GM18909 (cell line): ENCODE measurements at regions not wholly inside any gene's neighbourhood (a gene's known extent, or its start where the extent isn't known, plus 50 kb on each side); places are given as distances from the start of the nearest gene placed in this dataset.
"Not testable (repeated sequence)": the region's sequence is repeated elsewhere in the genome, so short reads cannot be mapped to it uniquely, and the experiment has no call there.

Experiments used
- ATAC-seq: cut with Tn5 transposase; IDR thresholded peaks from one replicate; pipeline ENCODE4 v1.9.1; 2021; ENCODE audit warnings: mild to moderate bottlenecking; ENCODE audit not compliant: unreplicated experiment, poor library complexity

DNA sequence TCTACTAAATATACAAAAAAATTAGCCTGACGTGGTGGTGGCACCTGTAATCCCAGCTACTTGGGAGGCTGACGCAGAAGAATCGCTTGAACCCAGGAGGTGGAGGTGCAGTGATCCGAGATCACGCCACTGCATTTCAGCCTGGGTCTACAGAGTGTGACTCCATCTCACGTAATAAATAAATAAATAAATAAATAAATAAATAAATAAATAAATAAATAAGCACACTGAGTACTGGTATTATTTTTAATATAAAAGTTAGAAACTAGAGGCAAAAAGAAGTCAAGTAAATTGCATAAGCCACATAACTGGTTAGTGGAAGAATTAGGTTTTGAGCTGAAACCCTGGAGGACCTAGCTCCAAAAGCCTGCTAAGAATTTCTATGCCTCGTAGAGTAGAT is 1262.7 kb upstream of the PABPC4L start:
- ATAC-seq: no peak

DNA sequence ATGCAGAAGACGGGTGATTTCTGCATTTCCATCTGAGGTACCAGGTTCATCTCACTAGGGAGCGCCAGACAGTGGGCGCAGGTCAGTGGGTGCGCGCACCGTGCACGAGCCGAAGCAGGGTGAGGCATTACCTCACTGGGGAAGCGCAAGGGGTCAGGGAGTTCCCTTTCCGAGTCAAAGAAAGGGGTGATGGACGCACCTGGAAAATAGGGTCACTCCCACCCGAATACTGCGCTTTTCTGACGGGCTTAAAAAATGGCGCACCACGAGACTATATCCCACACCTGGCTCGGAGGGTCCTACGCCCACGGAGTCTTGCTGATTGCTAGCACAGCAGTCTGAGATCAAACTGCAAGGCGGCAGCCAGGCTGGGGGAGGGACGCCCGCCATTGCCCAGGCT is 1246.0 kb upstream of the PABPC4L start:
- not testable (repeated sequence) for ATAC-seq

DNA sequence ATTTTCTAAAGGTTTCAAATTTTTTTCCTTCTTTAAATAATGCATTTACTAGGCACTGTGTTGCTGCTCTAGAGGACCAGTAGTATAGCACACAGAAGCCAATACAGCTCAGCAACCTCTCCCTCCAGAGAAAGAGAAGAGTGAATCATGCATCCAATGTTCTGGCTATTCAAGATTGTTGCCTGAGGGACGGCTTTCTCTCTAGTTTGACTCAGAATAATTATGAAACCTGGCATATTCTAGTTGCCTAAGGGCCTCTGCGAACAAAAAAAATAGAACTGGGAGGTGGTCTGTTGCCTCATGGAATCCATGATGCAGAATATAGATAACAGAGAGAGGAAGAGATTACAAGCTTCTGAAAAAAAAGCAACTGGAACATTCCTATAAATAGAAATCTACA is 1233.3 kb upstream of the PABPC4L start:
- ATAC-seq: no peak

DNA sequence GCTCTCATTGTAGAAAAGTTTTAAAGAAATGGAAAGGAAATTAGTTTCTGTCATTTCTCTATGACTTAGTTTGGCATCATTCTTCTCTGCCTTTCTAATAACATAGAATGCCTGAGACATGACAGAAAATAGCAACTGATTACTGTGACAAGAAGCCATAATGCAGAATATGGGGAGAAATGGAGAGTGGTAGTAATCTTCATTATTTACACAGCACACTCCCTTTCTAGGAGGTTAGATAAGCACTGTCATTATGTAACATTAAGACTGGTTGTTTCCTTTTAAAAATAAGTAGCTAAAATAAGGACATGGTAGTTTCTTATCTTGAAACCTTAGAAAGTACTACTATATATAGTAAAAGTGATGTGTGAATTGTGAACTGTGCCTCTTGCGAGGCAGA is 1227.9 kb upstream of the PABPC4L start:
- no peak for ATAC-seq

DNA sequence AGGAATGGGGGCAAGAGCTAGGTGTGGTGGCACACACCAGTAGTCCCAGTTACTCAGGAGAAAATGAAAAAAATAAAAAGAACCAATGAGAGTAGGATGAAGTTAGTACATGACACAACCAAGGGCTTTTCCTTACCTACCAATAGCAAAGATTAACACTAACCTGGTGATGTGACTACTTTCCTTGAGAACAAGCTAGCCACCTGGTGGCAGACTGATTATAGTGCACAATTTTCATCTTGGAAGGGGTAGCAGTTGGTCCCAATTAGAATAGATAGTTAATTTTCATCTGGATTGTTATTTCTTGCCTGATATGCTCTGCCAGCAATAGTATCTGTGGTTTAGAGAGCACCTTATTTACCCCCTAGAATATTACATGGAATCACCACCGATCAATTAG is 1216.8 kb upstream of the PABPC4L start:
- ATAC-seq: peak; percentile 65

DNA sequence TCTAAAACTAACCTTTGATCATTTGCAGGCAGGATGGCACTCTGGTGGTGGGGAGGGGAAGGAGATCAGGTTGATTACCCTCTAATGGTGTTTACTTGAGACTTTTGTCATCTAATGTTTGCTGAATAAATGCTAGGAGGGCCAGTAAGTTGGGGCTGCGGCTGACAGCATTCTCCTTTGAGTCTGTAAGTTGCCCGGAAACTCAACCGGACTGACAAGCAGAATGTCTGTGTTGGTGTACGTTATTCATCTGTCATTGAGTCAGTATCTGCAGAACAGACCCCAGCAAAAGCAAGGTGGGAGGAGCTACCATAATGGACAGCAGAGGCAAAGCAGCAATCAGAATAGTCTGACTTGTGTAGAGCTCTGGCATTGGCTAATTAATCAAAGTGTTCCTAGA is 1210.6 kb upstream of the PABPC4L start:
- no peak for ATAC-seq

DNA sequence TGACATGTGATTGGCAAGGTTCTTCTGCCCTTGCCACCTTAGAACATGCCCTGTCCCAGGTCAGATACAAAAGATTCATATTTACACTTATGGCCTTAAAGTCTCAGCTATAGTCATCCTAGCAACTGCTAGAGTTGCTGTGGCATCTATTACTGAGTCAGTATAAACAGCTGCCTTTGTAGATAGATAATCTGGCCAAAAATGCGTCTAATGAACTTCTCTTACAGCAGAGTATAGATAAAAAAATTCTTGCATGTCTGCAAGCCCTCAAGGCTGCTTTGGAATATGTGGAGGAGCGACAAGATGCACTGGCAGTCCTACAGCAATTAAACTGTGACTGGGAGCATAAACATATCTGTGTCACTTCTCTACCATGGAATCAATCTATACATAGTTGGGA is 1209.7 kb upstream of the PABPC4L start:
- ATAC-seq: no peak

DNA sequence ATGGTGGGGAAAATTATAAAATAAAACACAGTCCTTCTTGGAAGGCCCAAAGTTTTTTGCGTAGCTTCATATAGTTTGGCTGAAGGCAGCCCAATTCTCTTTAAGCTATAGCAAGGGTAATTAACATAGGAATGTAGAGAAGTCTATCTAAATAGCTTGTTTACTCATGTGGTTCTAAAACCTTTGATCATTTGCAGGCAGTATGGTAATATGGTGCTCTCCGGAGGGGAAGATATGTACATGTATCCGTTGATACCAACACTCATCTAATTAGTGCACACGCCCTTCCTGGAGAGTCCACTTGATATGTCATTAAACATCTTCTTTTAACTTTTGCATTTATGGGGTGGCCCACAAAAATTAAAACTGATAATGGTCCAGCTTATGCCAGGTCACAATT is 1207.7 kb upstream of the PABPC4L start:
- not testable (repeated sequence) for ATAC-seq

DNA sequence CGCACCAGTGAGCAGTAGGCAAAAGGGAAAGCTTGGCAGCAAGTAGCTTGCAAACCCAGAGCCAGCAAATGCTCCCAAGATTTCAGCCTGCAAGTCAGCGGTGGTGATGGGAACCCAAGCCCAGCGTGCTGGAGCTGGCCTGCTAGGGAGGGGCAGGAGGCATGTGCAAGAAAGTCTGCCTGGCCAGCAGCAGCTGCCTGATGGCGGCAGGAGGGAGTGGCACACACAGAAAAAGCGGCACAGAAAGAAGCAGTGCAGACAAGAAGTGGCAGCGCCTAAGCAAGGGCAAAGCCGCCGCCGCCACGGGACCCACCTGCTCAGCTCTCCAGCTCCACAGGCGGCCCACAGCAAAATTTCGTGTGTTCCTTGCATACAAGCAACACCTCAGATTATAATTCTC is 1206.5 kb upstream of the PABPC4L start:
- no peak for ATAC-seq

DNA sequence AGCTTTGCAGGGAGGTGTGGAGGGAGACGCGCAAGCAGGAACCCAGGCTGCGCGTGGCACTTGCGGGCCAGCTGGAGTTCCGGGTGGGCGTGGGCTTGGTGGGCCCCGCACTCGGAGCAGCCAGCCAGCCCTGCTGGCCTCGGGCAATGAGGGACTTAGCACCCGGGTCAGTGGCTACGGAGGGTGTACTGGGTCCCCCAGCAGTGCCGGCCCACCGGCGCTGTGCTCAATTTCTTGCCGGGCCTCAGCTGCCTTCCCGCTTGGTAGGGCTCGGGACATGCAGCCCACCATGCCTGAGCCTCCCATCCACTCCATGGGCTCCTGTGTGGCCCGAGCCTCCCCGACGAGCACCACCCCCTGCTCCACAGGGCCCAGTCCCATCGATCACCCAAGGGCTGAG is 1205.0 kb upstream of the PABPC4L start:
- ATAC-seq: not testable (repeated sequence)

DNA sequence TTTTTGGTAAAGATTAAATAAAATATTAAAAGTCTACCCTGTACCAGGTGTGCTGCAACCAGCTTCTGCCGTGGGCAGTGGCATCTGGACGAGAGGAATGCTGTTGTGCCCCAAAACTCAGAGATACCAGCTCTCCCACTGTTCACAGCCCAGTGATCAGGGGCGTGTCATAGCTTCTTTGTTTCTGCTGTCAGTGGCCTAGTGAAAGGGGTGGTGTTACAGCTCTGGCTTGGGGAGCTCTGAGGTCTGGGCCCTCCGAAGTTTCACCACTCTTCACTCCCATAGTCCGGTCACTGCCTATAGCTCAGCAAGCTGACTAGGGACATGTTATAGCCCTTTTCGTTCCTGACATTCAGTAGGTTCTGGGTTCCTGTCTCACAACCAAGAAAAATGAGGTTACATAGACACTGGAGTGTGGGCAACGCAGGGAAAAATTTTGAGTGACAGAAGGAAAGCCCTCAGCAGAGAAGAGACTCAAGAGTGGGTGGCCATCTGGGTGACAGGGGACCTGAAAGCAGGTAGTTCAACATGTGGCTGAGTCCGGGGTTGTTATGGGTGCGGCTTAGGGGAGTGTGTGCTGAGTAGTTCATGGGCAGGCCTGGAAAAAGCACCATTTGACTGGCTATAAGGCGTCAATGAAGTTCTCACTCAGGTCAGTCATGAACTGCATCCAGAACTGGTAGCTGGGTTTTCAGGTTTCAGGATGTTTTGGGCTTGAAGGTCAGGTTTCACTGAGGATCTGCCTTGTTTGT is 1184.4 kb upstream of the PABPC4L start:
- no peak for ATAC-seq

DNA sequence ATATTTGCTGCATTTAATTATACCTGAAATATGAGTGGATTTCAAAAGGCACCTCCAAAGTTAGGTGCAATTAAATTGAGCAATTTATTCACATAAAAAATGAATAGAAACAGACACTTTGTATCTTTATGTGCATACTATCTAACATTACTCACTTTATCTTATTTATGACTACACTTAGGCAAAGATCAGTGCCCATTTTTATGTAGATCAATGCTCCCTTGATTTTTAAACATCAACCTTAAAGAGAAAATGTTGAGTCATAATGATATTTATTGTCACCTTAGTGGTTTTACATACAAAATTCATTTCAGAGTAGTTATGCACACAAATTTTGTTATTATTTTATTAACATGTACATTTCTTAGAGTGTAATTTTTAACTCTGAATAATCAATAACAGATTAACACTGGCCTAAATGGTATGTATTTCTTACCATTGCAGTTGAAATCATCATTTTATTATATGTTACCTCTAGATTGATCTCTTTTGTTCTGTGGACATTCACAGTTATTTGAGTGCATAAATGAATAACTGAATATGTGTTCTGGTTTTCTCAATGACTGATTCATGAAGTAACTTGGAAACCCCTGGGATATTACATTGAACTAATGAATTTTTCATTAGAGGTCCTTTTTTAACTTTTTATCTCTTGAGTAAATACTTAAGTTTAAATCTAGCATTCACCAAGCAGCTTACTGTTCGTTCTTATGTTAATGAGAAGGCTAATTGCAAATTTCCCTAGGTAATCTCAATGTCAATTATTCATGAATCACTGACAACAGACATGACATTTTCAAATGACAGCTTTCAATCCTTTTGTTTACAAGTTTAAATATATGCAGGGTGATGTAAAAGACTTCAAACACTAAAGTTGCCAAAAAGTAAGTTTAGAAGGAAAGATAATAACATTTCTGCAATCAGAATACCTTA is 1182.0 kb upstream of the PABPC4L start:
- ATAC-seq: no peak

DNA sequence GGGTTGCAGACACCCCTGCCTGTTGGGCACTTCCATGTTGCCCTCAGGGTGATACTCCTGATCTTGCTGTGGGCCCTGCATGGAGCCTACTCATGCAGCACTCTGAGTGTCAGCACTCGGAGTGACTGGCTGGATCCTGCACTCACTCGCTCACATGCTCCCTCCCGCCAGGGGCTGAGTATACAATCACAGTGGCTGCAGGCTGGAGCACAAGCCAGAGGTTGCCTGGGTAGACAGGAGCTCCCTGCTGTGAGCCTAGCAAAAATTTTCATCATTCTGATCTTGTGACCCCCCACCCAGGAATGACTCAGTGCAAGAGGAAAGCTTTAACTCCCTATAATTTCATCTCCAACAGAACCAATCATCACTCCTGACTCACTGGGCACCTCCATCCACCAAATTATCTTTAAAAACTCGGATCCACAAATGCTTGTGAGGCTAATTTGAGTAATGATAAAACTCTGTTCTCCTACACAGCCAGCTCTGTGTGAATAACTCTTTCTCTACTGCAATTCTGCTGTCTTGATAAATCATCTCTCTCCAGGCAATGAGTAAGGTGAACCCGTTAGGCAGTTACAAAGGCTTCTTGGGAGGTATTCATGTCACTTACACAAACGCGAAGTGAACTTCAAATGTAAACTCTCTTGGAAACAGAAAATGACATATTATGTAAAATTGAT is 1180.8 kb upstream of the PABPC4L start:
- ATAC-seq: no peak

DNA sequence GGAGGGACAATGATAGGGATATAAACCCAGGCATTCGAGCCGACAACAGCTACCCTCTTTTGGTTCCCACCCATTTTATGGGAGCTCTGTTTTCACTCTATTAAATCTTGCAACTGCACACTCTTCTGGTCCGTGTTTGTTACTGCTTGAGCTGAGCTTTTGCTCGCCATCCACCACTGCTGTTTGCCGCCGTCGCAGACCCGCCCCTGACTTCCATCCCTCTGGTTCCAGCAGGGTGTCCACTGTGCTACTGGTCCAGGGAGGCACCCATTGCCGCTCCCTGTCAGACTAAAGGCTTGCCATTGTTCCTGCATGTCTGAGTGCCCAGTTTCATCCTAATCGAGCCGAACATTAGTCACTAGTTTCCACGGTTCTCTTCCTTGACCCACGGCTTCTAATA is 1170.5 kb upstream of the PABPC4L start:
- ATAC-seq: no peak

DNA sequence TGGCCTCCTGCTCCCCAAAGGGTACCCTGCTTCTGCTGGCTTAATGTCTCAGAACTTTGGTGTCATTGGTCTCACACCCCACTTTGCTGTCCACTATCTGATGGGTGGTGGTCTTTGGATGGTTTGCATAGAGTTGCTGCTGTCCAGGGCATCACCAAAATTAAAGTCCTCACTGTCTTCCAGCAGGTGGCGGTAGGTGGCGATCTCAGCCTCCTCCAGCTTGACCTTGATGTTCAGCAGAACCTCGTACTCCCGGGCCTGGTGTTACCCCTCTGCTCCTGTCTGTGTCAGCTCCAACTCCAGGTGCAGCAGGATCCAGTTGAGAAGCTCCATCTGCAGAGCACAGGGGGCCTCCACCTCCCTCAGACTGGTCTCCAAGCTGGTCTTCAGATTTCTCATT is 1169.5 kb upstream of the PABPC4L start:
- no peak for ATAC-seq

DNA sequence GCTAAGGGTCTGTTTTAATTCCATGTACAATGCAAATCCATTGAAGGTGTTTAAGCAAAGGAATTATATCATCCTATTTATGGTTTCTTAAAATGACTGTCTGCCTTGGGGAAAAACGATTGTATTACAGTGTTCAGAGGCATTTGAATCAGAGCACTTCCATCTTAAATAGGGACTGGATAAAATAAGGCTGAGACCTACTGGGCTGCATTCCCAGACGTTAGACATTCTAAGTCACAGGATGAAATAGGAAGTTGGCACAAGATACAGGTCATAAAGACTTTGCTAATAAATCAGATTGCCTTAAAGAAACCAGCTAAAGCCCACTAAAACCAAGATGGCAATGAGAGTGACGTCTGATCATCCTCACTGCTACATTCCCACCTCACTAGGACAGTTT is 1167.2 kb upstream of the PABPC4L start:
- ATAC-seq: no peak

DNA sequence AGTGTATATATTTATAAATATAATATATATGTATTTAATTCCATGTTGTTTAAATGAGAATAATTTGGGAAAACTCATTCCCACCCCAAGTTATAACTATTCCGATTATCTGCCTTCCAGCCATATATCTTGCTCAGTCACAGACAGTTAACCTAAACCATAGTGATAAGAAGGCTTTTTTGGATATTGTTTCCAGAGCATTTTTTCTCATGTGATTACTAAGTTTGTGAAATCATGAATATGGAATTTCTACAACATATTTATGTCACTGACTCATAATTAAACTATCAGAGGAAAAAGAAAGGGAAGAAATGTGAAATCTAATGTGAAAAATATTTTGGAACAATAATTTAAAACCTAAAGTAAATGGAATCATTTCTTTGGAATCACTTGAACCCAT is 1163.5 kb upstream of the PABPC4L start:
- ATAC-seq: no peak

DNA sequence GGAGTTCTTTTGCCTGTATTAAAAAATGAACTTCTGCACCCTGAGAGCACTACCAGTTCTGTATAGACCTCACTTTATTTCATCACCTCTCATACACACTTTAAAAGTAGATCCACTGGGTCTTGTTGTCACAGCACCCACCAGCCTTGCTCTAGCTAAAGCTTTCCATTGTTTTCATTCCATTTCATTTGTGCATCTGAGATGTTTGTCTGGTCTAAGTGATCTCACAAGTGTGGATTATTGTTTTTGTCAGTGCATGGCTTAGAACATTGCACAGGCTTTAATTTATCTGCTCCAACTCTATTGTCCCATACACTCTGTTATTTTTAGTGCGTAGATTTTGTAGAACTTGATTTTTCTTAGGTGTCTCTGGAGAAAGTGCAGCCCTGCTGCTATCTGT is 1157.5 kb upstream of the PABPC4L start:
- no peak for ATAC-seq

DNA sequence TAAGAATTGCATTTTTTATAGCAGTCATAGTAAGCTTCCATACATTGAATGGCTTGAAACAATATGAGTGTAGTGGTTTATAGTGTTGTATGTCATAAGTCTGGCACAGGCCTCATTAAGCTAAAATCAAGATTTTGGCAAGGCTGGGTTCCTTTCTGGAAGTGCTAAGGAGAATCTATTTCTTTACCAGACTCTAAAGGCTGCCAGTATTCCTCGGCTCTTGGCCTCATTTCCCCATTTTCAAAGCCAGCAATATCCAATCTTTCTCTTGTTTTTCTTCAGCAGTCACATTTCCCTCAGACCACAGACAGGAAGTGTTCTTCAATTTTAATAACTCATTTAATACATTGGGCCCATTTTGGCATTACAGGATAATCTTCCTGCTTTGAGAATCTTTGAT is 1155.5 kb upstream of the PABPC4L start:
- ATAC-seq: no peak

DNA sequence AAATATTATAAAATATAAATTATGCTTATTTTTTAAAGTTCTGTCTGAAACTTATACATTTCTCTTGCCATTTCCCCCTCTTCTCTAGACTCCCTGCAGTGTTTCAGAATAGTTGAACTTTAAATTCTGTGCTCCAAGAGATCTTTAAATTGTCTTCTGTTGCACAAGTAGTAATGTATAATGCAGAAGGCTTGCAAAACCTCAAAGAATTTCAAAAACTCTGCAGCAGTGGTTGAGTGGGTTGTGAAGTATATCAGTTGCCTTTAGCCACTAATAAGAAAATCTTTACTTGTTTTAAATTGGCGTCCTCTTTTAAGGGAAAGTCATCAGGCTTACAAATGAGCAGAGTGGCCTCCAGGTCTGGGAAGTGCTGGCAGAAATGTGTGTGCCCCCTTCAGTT is 1153.3 kb upstream of the PABPC4L start:
- no peak for ATAC-seq

DNA sequence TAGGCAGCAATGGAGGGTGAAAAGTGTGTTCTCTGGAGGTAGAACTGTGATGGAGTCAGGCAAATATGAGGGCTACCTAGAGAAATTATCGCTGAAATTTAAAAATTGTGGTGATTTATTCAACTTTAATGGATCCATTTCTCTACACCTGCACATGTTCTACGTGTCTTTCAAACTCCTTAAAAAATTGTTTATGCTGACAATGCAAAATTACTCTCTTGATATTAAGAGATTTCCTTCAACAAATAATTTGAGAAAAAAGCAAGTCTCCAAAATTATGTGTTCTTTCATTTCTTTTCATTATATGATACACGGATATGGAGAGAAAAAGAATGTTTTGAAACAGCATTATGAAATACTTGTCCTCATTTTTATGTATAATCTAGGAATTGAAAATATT is 1151.4 kb upstream of the PABPC4L start:
- ATAC-seq: no peak
